Fibroblast of lung (primary cell): ENCODE measurements at regions not wholly inside any gene's neighbourhood (a gene's known extent, or its start where the extent isn't known, plus 50 kb on each side); places are given as distances from the start of the nearest gene placed in this dataset.

Experiments
- DNase-seq, 2 donors: peaks; one replicate each; pipeline versions ENCODE4 v3.0.0 to v3.0.0-alpha.2; 2010; ENCODE audit warnings: low read depth in 2 of 2
- H2AFZ ChIP-seq: 2 replicates; pipeline ENCODE4 v1.5.1; 2012; ENCODE audit warnings: low read length, control low read depth, inconsistent platforms
- H3K27ac ChIP-seq: 2 replicates; pipeline ENCODE4 v1.5.1; 2011; ENCODE audit warnings: low read length, control low read depth; ENCODE audit not compliant: insufficient read depth
- H3K27me3 ChIP-seq: 2 replicates; pipeline ENCODE4 v1.5.1; 2011; ENCODE audit warnings: mild to moderate bottlenecking, low read length; ENCODE audit not compliant: control insufficient read depth, insufficient read depth
- H3K36me3 ChIP-seq: 2 replicates; pipeline ENCODE4 v1.5.1; 2011; ENCODE audit warnings: low read length; ENCODE audit not compliant: control insufficient read depth, insufficient read depth
- H3K4me1 ChIP-seq: 2 replicates; pipeline ENCODE4 v1.5.1; 2011; ENCODE audit warnings: low read length; ENCODE audit not compliant: control insufficient read depth, insufficient read depth; ENCODE audit errors: extremely low read depth
- H3K4me2 ChIP-seq: 2 replicates; pipeline ENCODE4 v1.5.1; 2011; ENCODE audit warnings: low read length, control low read depth; ENCODE audit not compliant: insufficient read depth; ENCODE audit errors: extremely low read depth
- H3K4me3 ChIP-seq, 4 experiments: fragments of 200-600 bp in 1 of 4; sonication (generic) in 1 of 4; replicated peaks in 1 of 4; 2 replicates each; pipeline ENCODE4 v1.5.1; 2011 to 2016; ENCODE audit warnings: low read length in 4 of 4, low read depth in 3 of 4, mild to moderate bottlenecking in 3 of 4, control low read depth in 2 of 4, inconsistent platforms in 1 of 4, mixed read lengths in 1 of 4; ENCODE audit not compliant: insufficient read depth in 1 of 4; ENCODE audit errors: control extremely low read depth in 1 of 4
- H3K79me2 ChIP-seq: 2 replicates; pipeline ENCODE4 v1.5.1; 2012; ENCODE audit warnings: mild to moderate bottlenecking, low read length, inconsistent platforms; ENCODE audit not compliant: control insufficient read depth, insufficient read depth
- H3K9ac ChIP-seq: 2 replicates; pipeline ENCODE4 v1.5.1; 2011; ENCODE audit warnings: mild to moderate bottlenecking, low read length, control low read depth; ENCODE audit not compliant: insufficient read depth
- H3K9me3 ChIP-seq: 2 replicates; pipeline ENCODE4 v1.5.1; 2012; ENCODE audit warnings: low read depth, low read length; ENCODE audit not compliant: control insufficient read depth, insufficient read depth
- H4K20me1 ChIP-seq: 2 replicates; pipeline ENCODE4 v1.5.1; 2011; ENCODE audit warnings: low read length; ENCODE audit not compliant: control insufficient read depth, insufficient read depth; ENCODE audit errors: extremely low read depth
- CTCF ChIP-seq, 2 donors: IDR thresholded peaks in 1 of 2; conservative IDR thresholded peaks in 1 of 2; 1 replicate in 1 of 2; 2 replicates in 1 of 2; pipeline ENCODE4 v1.5.1; 2011 to 2012; ENCODE audit warnings: low read length in 2 of 2, control low read depth in 1 of 2, inconsistent platforms in 1 of 2, low read depth in 1 of 2, mild to moderate bottlenecking in 1 of 2
- EZH2 ChIP-seq: IDR thresholded peaks from 2 replicates; pipeline ENCODE4 v1.5.1; 2012; ENCODE audit warnings: low read length, control low read depth, mild to moderate bottlenecking; ENCODE audit errors: missing control alignments

DNA sequence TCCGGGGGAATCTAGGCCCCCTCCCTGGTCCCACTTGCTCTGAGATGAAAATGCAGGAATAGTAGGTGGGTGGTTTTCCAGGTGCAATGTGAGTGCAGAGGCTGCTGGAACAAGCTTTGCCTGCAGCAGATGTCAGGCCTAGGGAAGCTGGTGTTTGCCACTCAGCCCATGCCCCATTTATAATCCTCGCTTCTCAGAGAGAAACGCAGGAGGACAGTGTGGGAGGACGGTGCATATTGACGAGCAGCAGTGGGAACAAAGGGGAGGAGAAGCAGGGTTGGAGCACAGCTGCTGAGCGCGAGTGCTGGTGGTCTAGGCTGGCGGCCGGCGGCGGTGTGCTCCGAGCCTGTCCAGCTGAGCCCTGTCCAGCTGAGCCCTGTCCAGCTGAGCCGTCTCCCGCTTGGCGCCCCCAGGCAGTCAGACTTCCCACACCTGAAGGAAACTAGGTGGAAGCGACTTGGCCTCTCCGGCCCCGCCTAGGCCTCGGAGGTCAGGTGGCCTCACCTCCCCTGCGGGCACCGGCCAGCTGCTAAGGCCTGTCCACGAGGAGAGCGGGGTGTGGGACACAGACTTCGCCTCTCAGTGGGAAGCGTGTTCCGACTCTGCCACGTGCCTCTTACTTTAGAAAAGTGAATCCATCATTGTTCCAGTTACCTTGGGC is 49.7 kb upstream of the FRMD1 start:
- DNase-seq: no peak
- H3K9me3 ChIP-seq: no peaks in the 10 kb centered on the region
- H3K4me2 ChIP-seq: no peak overlapping the region
- H3K36me3 ChIP-seq: no peaks in the 10 kb centered on the region
- H3K4me1 ChIP-seq: peaks cover 2% of the 10 kb centered on the region
- no peak for TF ChIP-seq EZH2
- TF ChIP-seq CTCF (conservative IDR thresholded peaks at IDR 0.05 in 1 of 2, IDR thresholded peaks at IDR 0.05 in 1 of 2; ENCODE audit: low read depth in 1 of 2, low read length in 2 of 2): no peak
- H3K4me3 ChIP-seq: no peak overlapping the region
- H3K27me3 ChIP-seq: no peaks in the 10 kb centered on the region
- H3K79me2 ChIP-seq: no peaks in the 10 kb centered on the region
- H4K20me1 ChIP-seq: no peaks in the 10 kb centered on the region
- H2AFZ ChIP-seq: no peak overlapping the region
- no peak overlapping the region for H3K9ac ChIP-seq
- H3K27ac ChIP-seq: no peak overlapping the region
